ENCODE measurements at regions not wholly inside any gene's neighbourhood (a gene's known extent, or its start where the extent isn't known, plus 50 kb on each side); places are given as distances from the start of the nearest gene placed in this dataset.

- peaks cover 4% of the 10 kb centered on the region for H3K36me3 Mint-ChIP-seq
- DNase-seq = no peak
- no peaks in the 10 kb centered on the region for H3K9me3 ChIP-seq
- peaks cover 0 to 5% (median 4%) of the 10 kb centered on the region in 3 donors for H3K4me1 Mint-ChIP-seq
- H3K4me1 ChIP-seq (ENCODE audit: control insufficient read depth in 1 of 2, extremely low read depth in 1 of 2, insufficient read depth in 2 of 2, low read length in 2 of 2) = no peaks in the 10 kb centered on the region
- peaks cover 11 to 12% (median 11%) of the 10 kb centered on the region in 3 donors for H3K9me3 Mint-ChIP-seq
- H3K4me3 ChIP-seq (ENCODE audit: control insufficient read depth in 1 of 2, extremely low read depth in 1 of 2, low read length in 1 of 2) = no peak overlapping the region
- ChIA-PET CTCF (interaction anchor here in 1 of 2 donors (0.6 kb wide), 1 partner anchor 1962 kb away, joined by 4 read pairs; no protein-coding TSS in a partner anchor), POLR2A (no interaction called here)
- no peaks in the 10 kb centered on the region for H3K27me3 ChIP-seq (replicated peaks in 1 of 2; ENCODE audit: control insufficient read depth in 2 of 2, extremely low read depth in 1 of 2, insufficient read depth in 2 of 2, low read length in 1 of 2)
- no peak overlapping the region for H3K27ac Mint-ChIP-seq
- H3K27ac ChIP-seq (ENCODE audit: low read length) = no peak overlapping the region
- no peaks in the 10 kb centered on the region for H3K36me3 ChIP-seq (ENCODE audit: control insufficient read depth in 2 of 2, extremely low read depth in 1 of 2, insufficient read depth in 1 of 2, low read length in 1 of 2)
- ATAC-seq (replicated peaks in 1 of 4) = no peak
- 100% methylated on average over 1 of the region's 1 CpG for WGBS (ENCODE audit: insufficient coverage)
- no peaks in the 10 kb centered on the region for H3K27me3 Mint-ChIP-seq
- H3K4me3 Mint-ChIP-seq = no peak overlapping the region
Observed at GRCh38 chr12:93957168-93957567, 191.2 kb upstream of the PLXNC1 start.

GRCh38 chr12:93957870-93958269 lies 190.5 kb upstream of the PLXNC1 start:
- peaks cover 4% of the 10 kb centered on the region for H3K36me3 Mint-ChIP-seq
- ChIA-PET CTCF (interaction anchor here (0.5 to 0.6 kb wide), 2 partner anchors 24 to 1961 kb away, joined by 3 to 4 read pairs; no protein-coding TSS in a partner anchor), POLR2A (no interaction called here)

GRCh38 chr12:93959657-93960056 lies 188.7 kb upstream of the PLXNC1 start:
- DNase-seq (no peak), ATAC-seq (replicated peaks in 1 of 4) (no peak)
- no peaks in the 10 kb centered on the region for H3K27me3 Mint-ChIP-seq
- CTCF ChIA-PET = no interaction called here
- H3K4me3 Mint-ChIP-seq = no peak overlapping the region
- peaks cover 11 to 12% (median 11%) of the 10 kb centered on the region in 3 donors for H3K9me3 Mint-ChIP-seq
- Histone ChIP-seq H3K4me3 (ENCODE audit: control insufficient read depth in 1 of 2, extremely low read depth in 1 of 2, low read length in 1 of 2) (no peak overlapping the region), H3K4me1 (ENCODE audit: control insufficient read depth in 1 of 2, extremely low read depth in 1 of 2, insufficient read depth in 2 of 2, low read length in 2 of 2) (no peaks in the 10 kb centered on the region), H3K27ac (ENCODE audit: low read length) (no peak overlapping the region), H3K36me3 (ENCODE audit: control insufficient read depth in 2 of 2, extremely low read depth in 1 of 2, insufficient read depth in 1 of 2, low read length in 1 of 2) (no peaks in the 10 kb centered on the region), H3K27me3 (replicated peaks in 1 of 2; ENCODE audit: control insufficient read depth in 2 of 2, extremely low read depth in 1 of 2, insufficient read depth in 2 of 2, low read length in 1 of 2) (no peaks in the 10 kb centered on the region), H3K9me3 (no peaks in the 10 kb centered on the region)
- peaks cover 4% of the 10 kb centered on the region for H3K36me3 Mint-ChIP-seq
- no peak overlapping the region for H3K27ac Mint-ChIP-seq
- peaks cover 0 to 2% (median 0%) of the 10 kb centered on the region in 3 donors for H3K4me1 Mint-ChIP-seq
- POLR2A ChIA-PET = no interaction called here
- WGBS (ENCODE audit: insufficient coverage) = no CpG with 5 or more reads among the region's 1 CpG

More at GRCh38 chr12:93957870-93958269, 190.5 kb upstream of the PLXNC1 start:
- H3K36me3 ChIP-seq (ENCODE audit: control insufficient read depth in 2 of 2, extremely low read depth in 1 of 2, insufficient read depth in 1 of 2, low read length in 1 of 2) = no peaks in the 10 kb centered on the region
- no peaks in the 10 kb centered on the region for H3K4me1 ChIP-seq (ENCODE audit: control insufficient read depth in 1 of 2, extremely low read depth in 1 of 2, insufficient read depth in 2 of 2, low read length in 2 of 2)
- DNase-seq (no peak), ATAC-seq (replicated peaks in 1 of 4) (no peak)
- H3K4me1 Mint-ChIP-seq = peaks cover 0 to 2% (median 0%) of the 10 kb centered on the region in 3 donors
- H3K27ac ChIP-seq (ENCODE audit: low read length) = no peak overlapping the region
- no peak overlapping the region for H3K4me3 Mint-ChIP-seq
- no peak overlapping the region for H3K27ac Mint-ChIP-seq
- H3K27me3 Mint-ChIP-seq = no peaks in the 10 kb centered on the region
- H3K4me3 ChIP-seq (ENCODE audit: control insufficient read depth in 1 of 2, extremely low read depth in 1 of 2, low read length in 1 of 2) = no peak overlapping the region
- H3K27me3 ChIP-seq (replicated peaks in 1 of 2; ENCODE audit: control insufficient read depth in 2 of 2, extremely low read depth in 1 of 2, insufficient read depth in 2 of 2, low read length in 1 of 2) = no peaks in the 10 kb centered on the region
- peaks cover 11 to 12% (median 11%) of the 10 kb centered on the region in 3 donors for H3K9me3 Mint-ChIP-seq
- H3K9me3 ChIP-seq = no peaks in the 10 kb centered on the region

GRCh38 chr12:93960521-93960920 lies 187.9 kb upstream of the PLXNC1 start:
- WGBS (ENCODE audit: insufficient coverage) = no CpG with 5 or more reads among the region's 2 CpGs
- Mint-ChIP-seq H3K27me3 (no peaks in the 10 kb centered on the region), H3K36me3 (peaks cover 4% of the 10 kb centered on the region), H3K9me3 (peaks cover 9 to 12% (median 11%) of the 10 kb centered on the region in 3 donors), H3K27ac (no peak overlapping the region), H3K4me1 (peaks cover 0 to 2% (median 0%) of the 10 kb centered on the region in 3 donors), H3K4me3 (no peak overlapping the region)
- H3K4me1 ChIP-seq (ENCODE audit: control insufficient read depth in 1 of 2, extremely low read depth in 1 of 2, insufficient read depth in 2 of 2, low read length in 2 of 2) = no peaks in the 10 kb centered on the region
- H3K9me3 ChIP-seq = no peaks in the 10 kb centered on the region
- H3K27me3 ChIP-seq (replicated peaks in 1 of 2; ENCODE audit: control insufficient read depth in 2 of 2, extremely low read depth in 1 of 2, insufficient read depth in 2 of 2, low read length in 1 of 2) = no peaks in the 10 kb centered on the region
- no peak for ATAC-seq (replicated peaks in 1 of 4)
- POLR2A ChIA-PET = no interaction called here
- no peak for DNase-seq
- H3K4me3 ChIP-seq (ENCODE audit: control insufficient read depth in 1 of 2, extremely low read depth in 1 of 2, low read length in 1 of 2) = no peak overlapping the region
- H3K27ac ChIP-seq (ENCODE audit: low read length) = no peak overlapping the region
- CTCF ChIA-PET = interaction anchor here in 1 of 2 donors (0.6 kb wide), 1 partner anchor 576 kb away, joined by 5 read pairs; no protein-coding TSS in a partner anchor
- H3K36me3 ChIP-seq (ENCODE audit: control insufficient read depth in 2 of 2, extremely low read depth in 1 of 2, insufficient read depth in 1 of 2, low read length in 1 of 2) = no peaks in the 10 kb centered on the region

GRCh38 chr12:93962336-93962735 lies 186.0 kb upstream of the PLXNC1 start:
- no peak overlapping the region for H3K4me3 Mint-ChIP-seq
- ChIA-PET POLR2A (no interaction called here), CTCF (no interaction called here)
- H3K4me1 ChIP-seq (ENCODE audit: control insufficient read depth in 1 of 2, extremely low read depth in 1 of 2, insufficient read depth in 2 of 2, low read length in 2 of 2) = no peaks in the 10 kb centered on the region
- no peaks in the 10 kb centered on the region for H3K9me3 ChIP-seq
- no CpG with 5 or more reads among the region's 2 CpGs for WGBS (ENCODE audit: insufficient coverage)
- DNase-seq (no peak), ATAC-seq (replicated peaks in 1 of 4) (no peak)
- no peak overlapping the region for H3K27ac Mint-ChIP-seq
- no peak overlapping the region for H3K27ac ChIP-seq (ENCODE audit: low read length)
- H3K36me3 ChIP-seq (ENCODE audit: control insufficient read depth in 2 of 2, extremely low read depth in 1 of 2, insufficient read depth in 1 of 2, low read length in 1 of 2) = no peaks in the 10 kb centered on the region
- H3K4me1 Mint-ChIP-seq = peaks cover 1 to 4% (median 4%) of the 10 kb centered on the region in 3 donors
- no peaks in the 10 kb centered on the region for H3K27me3 Mint-ChIP-seq
- H3K9me3 Mint-ChIP-seq = peaks cover 3 to 5% (median 5%) of the 10 kb centered on the region in 3 donors
- H3K36me3 Mint-ChIP-seq = no peaks in the 10 kb centered on the region
- H3K4me3 ChIP-seq (ENCODE audit: control insufficient read depth in 1 of 2, extremely low read depth in 1 of 2, low read length in 1 of 2) = no peak overlapping the region
- H3K27me3 ChIP-seq (replicated peaks in 1 of 2; ENCODE audit: control insufficient read depth in 2 of 2, extremely low read depth in 1 of 2, insufficient read depth in 2 of 2, low read length in 1 of 2) = peaks cover 0 to 3% of the 10 kb centered on the region in 2 experiments

GRCh38 chr12:93964936-93965335 lies 183.4 kb upstream of the PLXNC1 start:
- H3K4me1 Mint-ChIP-seq = peaks cover 2 to 18% (median 11%) of the 10 kb centered on the region in 3 donors
- peaks cover 0 to 1% of the 10 kb centered on the region in 2 donors for H3K27me3 Mint-ChIP-seq
- peaks cover 3 to 5% (median 5%) of the 10 kb centered on the region in 3 donors for H3K9me3 Mint-ChIP-seq
- H3K4me3 ChIP-seq (ENCODE audit: control insufficient read depth in 1 of 2, extremely low read depth in 1 of 2, low read length in 1 of 2) = no peak overlapping the region
- no CpG with 5 or more reads among the region's 4 CpGs for WGBS (ENCODE audit: insufficient coverage)
- ChIA-PET POLR2A (no interaction called here), CTCF (interaction anchor here in 1 of 2 donors (0.7 kb wide), 1 partner anchor 667 kb away, joined by 3 read pairs; no protein-coding TSS in a partner anchor)
- no peaks in the 10 kb centered on the region for H3K36me3 ChIP-seq (ENCODE audit: control insufficient read depth in 2 of 2, extremely low read depth in 1 of 2, insufficient read depth in 1 of 2, low read length in 1 of 2)
- no peak overlapping the region for H3K4me3 Mint-ChIP-seq
- H3K27ac Mint-ChIP-seq = no peak overlapping the region
- peaks cover 0 to 4% of the 10 kb centered on the region in 2 experiments for H3K4me1 ChIP-seq (ENCODE audit: control insufficient read depth in 1 of 2, extremely low read depth in 1 of 2, insufficient read depth in 2 of 2, low read length in 2 of 2)
- DNase-seq = no peak
- peaks cover 0 to 3% of the 10 kb centered on the region in 2 experiments for H3K27me3 ChIP-seq (replicated peaks in 1 of 2; ENCODE audit: control insufficient read depth in 2 of 2, extremely low read depth in 1 of 2, insufficient read depth in 2 of 2, low read length in 1 of 2)
- H3K9me3 ChIP-seq = no peaks in the 10 kb centered on the region
- H3K27ac ChIP-seq (ENCODE audit: low read length) = no peak overlapping the region
- ATAC-seq (replicated peaks in 1 of 4) = no peak
- H3K36me3 Mint-ChIP-seq = no peaks in the 10 kb centered on the region
